Activated T-cell treated with anti-CD3 and anti-CD28 coated beads, Interleukin-2, amount 50 U/mL, for 4 hours (primary cell): ENCODE measurements at regions not wholly inside any gene's neighbourhood (a gene's known extent, or its start where the extent isn't known, plus 50 kb on each side); places are given as distances from the start of the nearest gene placed in this dataset.

Experiments used
- ATAC-seq, 2 donors: fragments of 200-7000 bp; cut with Tn5 transposase; one replicate each; pipeline ENCODE4 v1.10.0; 2021
- DNase-seq: peaks from one replicate; pipeline ENCODE4 v3.0.0-alpha.2; 2020
- H3K27me3 Mint-ChIP-seq: one replicate; pipeline ENCODE4 v1.8.0; 2021; ENCODE audit warnings: low read depth, mixed read lengths
- H3K36me3 Mint-ChIP-seq: one replicate; pipeline ENCODE4 v1.8.0; 2022; ENCODE audit warnings: mixed read lengths; ENCODE audit not compliant: insufficient read depth
- H3K4me1 Mint-ChIP-seq: one replicate; pipeline ENCODE4 v1.8.0; 2021; ENCODE audit warnings: low read depth, mixed read lengths
- H3K4me3 Mint-ChIP-seq: one replicate; pipeline ENCODE4 v1.8.0; 2021; ENCODE audit warnings: mild to moderate bottlenecking, moderate library complexity, mixed read lengths
- H3K9me3 Mint-ChIP-seq: one replicate; pipeline ENCODE4 v1.8.0; 2021; ENCODE audit warnings: mixed read lengths

GRCh38 chr3:181572432-181572831 lies 139.3 kb upstream of the SOX2 start:
- Mint-ChIP-seq H3K4me1 (no peaks in the 10 kb centered on the region), H3K9me3 (peaks cover 10% of the 10 kb centered on the region), H3K27me3 (no peaks in the 10 kb centered on the region), H3K36me3 (no peaks in the 10 kb centered on the region), H3K4me3 (no peak overlapping the region)
- ATAC-seq (no peak), DNase-seq (no peak)

GRCh38 chr3:181570472-181570871 lies 141.3 kb upstream of the SOX2 start:
- H3K36me3 Mint-ChIP-seq: no peaks in the 10 kb centered on the region
- no peaks in the 10 kb centered on the region for H3K27me3 Mint-ChIP-seq
- ATAC-seq (no peak), DNase-seq (no peak)
- H3K4me3 Mint-ChIP-seq: no peak overlapping the region
- no peaks in the 10 kb centered on the region for H3K4me1 Mint-ChIP-seq
- H3K9me3 Mint-ChIP-seq: peaks cover 14% of the 10 kb centered on the region

GRCh38 chr3:181569356-181569940 lies 142.3 kb upstream of the SOX2 start:
- Mint-ChIP-seq H3K9me3 (peaks cover 14% of the 10 kb centered on the region), H3K27me3 (no peaks in the 10 kb centered on the region), H3K36me3 (no peaks in the 10 kb centered on the region), H3K4me3 (no peak overlapping the region), H3K4me1 (no peaks in the 10 kb centered on the region)
- DNase-seq (no peak), ATAC-seq (no peak)

GRCh38 chr3:181568693-181569092 lies 143.0 kb upstream of the SOX2 start:
- Mint-ChIP-seq H3K9me3 (peaks cover 10% of the 10 kb centered on the region), H3K27me3 (no peaks in the 10 kb centered on the region), H3K36me3 (no peaks in the 10 kb centered on the region), H3K4me3 (no peak overlapping the region), H3K4me1 (no peaks in the 10 kb centered on the region)
- ATAC-seq (no peak), DNase-seq (no peak)

- ATAC-seq: no peak
- Mint-ChIP-seq H3K9me3 (peaks cover 10% of the 10 kb centered on the region), H3K36me3 (no peaks in the 10 kb centered on the region), H3K4me3 (no peak overlapping the region), H3K4me1 (no peaks in the 10 kb centered on the region), H3K27me3 (no peaks in the 10 kb centered on the region)
- no peak for DNase-seq
These were observed 143.5 kb upstream of the SOX2 start for GRCh38 chr3:181568248-181568647.

GRCh38 chr3:181567311-181568075 lies 144.2 kb upstream of the SOX2 start:
- DNase-seq: no peak
- Mint-ChIP-seq H3K9me3 (peaks cover 10% of the 10 kb centered on the region), H3K4me1 (no peaks in the 10 kb centered on the region), H3K4me3 (no peak overlapping the region), H3K27me3 (no peaks in the 10 kb centered on the region), H3K36me3 (no peaks in the 10 kb centered on the region)
- ATAC-seq: no peak

- peaks cover 10% of the 10 kb centered on the region for H3K9me3 Mint-ChIP-seq
- ATAC-seq: no peak
- DNase-seq: no peak
- H3K36me3 Mint-ChIP-seq: no peaks in the 10 kb centered on the region
- H3K27me3 Mint-ChIP-seq: no peaks in the 10 kb centered on the region
- H3K4me1 Mint-ChIP-seq: no peaks in the 10 kb centered on the region
- H3K4me3 Mint-ChIP-seq: no peak overlapping the region
These were observed 146.3 kb upstream of the SOX2 start for GRCh38 chr3:181565416-181565815.

- no peaks in the 10 kb centered on the region for H3K36me3 Mint-ChIP-seq
These were observed 147.5 kb upstream of the SOX2 start for GRCh38 chr3:181564222-181564621.

GRCh38 chr3:181561139-181562031 lies 150.3 kb upstream of the SOX2 start:
- Mint-ChIP-seq H3K4me1 (no peaks in the 10 kb centered on the region), H3K27me3 (no peaks in the 10 kb centered on the region), H3K9me3 (peaks cover 4% of the 10 kb centered on the region), H3K4me3 (no peak overlapping the region), H3K36me3 (no peaks in the 10 kb centered on the region)
- DNase-seq (no peak), ATAC-seq (no peak)

More at GRCh38 chr3:181564222-181564621, 147.5 kb upstream of the SOX2 start:
- Mint-ChIP-seq H3K4me3 (no peak overlapping the region), H3K27me3 (no peaks in the 10 kb centered on the region), H3K4me1 (no peaks in the 10 kb centered on the region), H3K9me3 (peaks cover 5% of the 10 kb centered on the region)
- no peak for DNase-seq
- no peak for ATAC-seq

GRCh38 chr3:181558870-181559269 lies 152.9 kb upstream of the SOX2 start:
- Mint-ChIP-seq H3K36me3 (no peaks in the 10 kb centered on the region), H3K27me3 (no peaks in the 10 kb centered on the region), H3K9me3 (peaks cover 4% of the 10 kb centered on the region), H3K4me3 (no peak overlapping the region), H3K4me1 (no peaks in the 10 kb centered on the region)
- DNase-seq: no peak
- ATAC-seq: no peak

GRCh38 chr3:181555681-181556080 lies 156.0 kb upstream of the SOX2 start:
- no peak for DNase-seq
- Mint-ChIP-seq H3K4me1 (no peaks in the 10 kb centered on the region), H3K36me3 (no peaks in the 10 kb centered on the region), H3K4me3 (no peak overlapping the region), H3K9me3 (peaks cover 4% of the 10 kb centered on the region), H3K27me3 (no peaks in the 10 kb centered on the region)
- ATAC-seq: no peak

GRCh38 chr3:181554233-181554765 lies 157.4 kb upstream of the SOX2 start:
- H3K4me3 Mint-ChIP-seq: no peak overlapping the region
- H3K36me3 Mint-ChIP-seq: no peaks in the 10 kb centered on the region
- no peaks in the 10 kb centered on the region for H3K4me1 Mint-ChIP-seq
- H3K9me3 Mint-ChIP-seq: peaks cover 9% of the 10 kb centered on the region
- H3K27me3 Mint-ChIP-seq: no peaks in the 10 kb centered on the region
- ATAC-seq (no peak), DNase-seq (no peak)

- H3K9me3 Mint-ChIP-seq: peaks cover 26% of the 10 kb centered on the region
These were observed 162.5 kb upstream of the SOX2 start for GRCh38 chr3:181549266-181549665.

GRCh38 chr3:181541414-181541813 lies 170.3 kb upstream of the SOX2 start:
- DNase-seq: no peak
- Mint-ChIP-seq H3K4me3 (no peak overlapping the region), H3K27me3 (no peaks in the 10 kb centered on the region), H3K9me3 (peaks cover 19% of the 10 kb centered on the region), H3K4me1 (no peaks in the 10 kb centered on the region), H3K36me3 (no peaks in the 10 kb centered on the region)
- no peak for ATAC-seq

More at GRCh38 chr3:181549266-181549665, 162.5 kb upstream of the SOX2 start:
- DNase-seq (no peak), ATAC-seq (no peak)
- H3K36me3 Mint-ChIP-seq: no peaks in the 10 kb centered on the region
- no peaks in the 10 kb centered on the region for H3K27me3 Mint-ChIP-seq
- no peak overlapping the region for H3K4me3 Mint-ChIP-seq
- H3K4me1 Mint-ChIP-seq: no peaks in the 10 kb centered on the region
